ENCODE measurements at regions not wholly inside any gene's neighbourhood (a gene's known extent, or its start where the extent isn't known, plus 50 kb on each side); places are given as distances from the start of the nearest gene placed in this dataset.

DNA sequence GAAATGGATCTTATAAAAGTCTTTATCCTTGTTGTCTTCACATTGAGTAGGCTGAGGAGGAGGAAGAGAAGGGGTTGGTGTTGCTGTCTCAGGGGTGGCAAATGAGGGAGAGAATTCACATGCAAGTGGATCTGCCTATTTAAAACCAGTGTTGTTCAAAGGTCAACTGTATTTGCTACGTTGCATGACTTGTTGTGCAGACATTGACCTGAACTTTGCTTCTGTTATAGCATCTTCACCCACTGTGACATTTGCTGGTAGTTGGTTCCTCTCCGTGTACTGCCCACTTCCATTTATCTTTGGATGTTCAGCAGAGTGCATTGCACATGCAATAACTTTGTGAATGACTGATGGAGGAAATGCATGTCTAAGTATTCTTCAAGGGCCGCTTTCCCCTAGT is 228.6 kb upstream of the DPP10 start:
- Histone ChIP-seq H3K27me3 (ENCODE audit: control insufficient read depth, insufficient read depth) (no peaks in the 10 kb centered on the region), H3K4me1 (ENCODE audit: control insufficient read depth, insufficient read depth, low read length) (no peaks in the 10 kb centered on the region), H3K4me3 (ENCODE audit: low read length) (no peak overlapping the region), H3K9me3 (ENCODE audit: control insufficient read depth, low read length) (no peaks in the 10 kb centered on the region), H3K27ac (ENCODE audit: low read length) (no peak overlapping the region)
- WGBS: 78% methylated on average over 3 of the region's 3 CpGs
- intact Hi-C loops (cut with DNase I): no loop called here
- DNase-seq (no peak), ATAC-seq (no peak)

GRCh38 chr2:114218383-114218782 is 224.1 kb upstream of the DPP10 start:
- no peak for ATAC-seq
- intact Hi-C loops (cut with DNase I): no loop called here
- WGBS: 43% methylated on average over 2 of the region's 2 CpGs
- Histone ChIP-seq H3K4me3 (ENCODE audit: low read length) (no peak overlapping the region), H3K27ac (ENCODE audit: low read length) (no peak overlapping the region), H3K9me3 (ENCODE audit: control insufficient read depth, low read length) (no peaks in the 10 kb centered on the region), H3K27me3 (ENCODE audit: control insufficient read depth, insufficient read depth) (no peaks in the 10 kb centered on the region), H3K4me1 (ENCODE audit: control insufficient read depth, insufficient read depth, low read length) (no peaks in the 10 kb centered on the region)
- no peak for DNase-seq

DNA sequence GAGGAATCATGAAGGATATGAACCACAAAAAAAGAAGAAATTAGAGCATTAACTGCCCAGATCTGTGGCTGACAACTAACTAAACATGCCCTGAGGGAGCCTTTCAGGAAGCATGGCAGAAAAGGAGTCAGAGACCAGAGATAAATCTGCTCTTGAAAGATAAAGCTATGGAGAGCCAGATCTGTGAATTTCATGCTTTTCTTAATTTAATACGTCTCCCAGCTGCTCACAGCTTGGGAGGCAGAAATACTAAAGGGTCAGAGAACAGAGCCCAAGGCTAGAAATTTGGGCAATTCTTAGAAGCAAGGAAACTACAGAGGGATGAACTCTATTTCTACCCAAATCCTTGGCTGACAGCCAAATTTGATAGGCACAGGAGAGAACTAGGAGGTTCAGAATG is 223.0 kb upstream of the DPP10 start:
- no peak for DNase-seq
- no peak overlapping the region for H3K4me3 ChIP-seq (ENCODE audit: low read length)
- no peaks in the 10 kb centered on the region for H3K4me1 ChIP-seq (ENCODE audit: control insufficient read depth, insufficient read depth, low read length)
- no peaks in the 10 kb centered on the region for H3K27me3 ChIP-seq (ENCODE audit: control insufficient read depth, insufficient read depth)
- intact Hi-C loops (cut with DNase I): no loop called here
- peak in 1 of 2 donors; percentile 36 for ATAC-seq
- H3K27ac ChIP-seq (ENCODE audit: low read length): no peak overlapping the region
- no peaks in the 10 kb centered on the region for H3K9me3 ChIP-seq (ENCODE audit: control insufficient read depth, low read length)
- WGBS: 19% methylated on average over 1 of the region's 1 CpG

GRCh38 chr2:114222344-114222743 is 220.1 kb upstream of the DPP10 start:
- 2% methylated on average over 1 of the region's 1 CpG for WGBS
- Histone ChIP-seq H3K4me3 (ENCODE audit: low read length) (no peak overlapping the region), H3K27ac (ENCODE audit: low read length) (no peak overlapping the region), H3K4me1 (ENCODE audit: control insufficient read depth, insufficient read depth, low read length) (no peaks in the 10 kb centered on the region), H3K27me3 (ENCODE audit: control insufficient read depth, insufficient read depth) (no peaks in the 10 kb centered on the region), H3K9me3 (ENCODE audit: control insufficient read depth, low read length) (no peaks in the 10 kb centered on the region)
- no peak for DNase-seq
- ATAC-seq: no peak
- intact Hi-C loops (cut with DNase I): no loop called here

GRCh38 chr2:114231921-114232320 is 210.5 kb upstream of the DPP10 start:
- H3K4me1 ChIP-seq (ENCODE audit: control insufficient read depth, insufficient read depth, low read length): no peaks in the 10 kb centered on the region
- H3K27ac ChIP-seq (ENCODE audit: low read length): no peak overlapping the region
- H3K9me3 ChIP-seq (ENCODE audit: control insufficient read depth, low read length): peaks cover 3% of the 10 kb centered on the region
- no peak overlapping the region for H3K4me3 ChIP-seq (ENCODE audit: low read length)
- ATAC-seq: no peak
- no peak for DNase-seq
- no peaks in the 10 kb centered on the region for H3K27me3 ChIP-seq (ENCODE audit: control insufficient read depth, insufficient read depth)
- intact Hi-C loops (cut with DNase I): no loop called here

DNA sequence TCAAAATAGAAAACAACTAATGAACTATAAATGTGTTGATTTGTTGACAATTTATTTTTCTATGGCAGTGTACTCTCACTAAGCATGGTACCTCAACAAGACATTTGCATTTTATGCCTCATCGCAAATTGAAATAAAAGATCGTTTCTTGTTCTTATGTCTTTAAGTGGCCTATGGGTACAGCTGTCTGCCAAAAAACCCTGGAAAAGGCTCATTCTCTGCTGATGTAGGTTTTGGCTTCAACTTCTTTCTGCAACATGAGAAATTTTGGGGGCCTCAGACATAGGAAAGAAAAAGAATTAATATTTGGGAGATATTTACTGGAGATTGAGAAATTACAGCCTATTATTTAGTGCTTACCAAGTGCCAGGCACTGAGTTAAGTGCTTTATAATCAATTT is 205.1 kb upstream of the DPP10 start:
- H3K9me3 ChIP-seq (ENCODE audit: control insufficient read depth, low read length): peaks cover 3% of the 10 kb centered on the region
- H3K4me3 ChIP-seq (ENCODE audit: low read length): no peak overlapping the region
- ATAC-seq (no peak), DNase-seq (no peak)
- H3K27ac ChIP-seq (ENCODE audit: low read length): no peak overlapping the region
- H3K4me1 ChIP-seq (ENCODE audit: control insufficient read depth, insufficient read depth, low read length): no peaks in the 10 kb centered on the region
- no peaks in the 10 kb centered on the region for H3K27me3 ChIP-seq (ENCODE audit: control insufficient read depth, insufficient read depth)
- intact Hi-C loops (cut with DNase I): no loop called here
- 83% methylated on average over 2 of the region's 2 CpGs for WGBS

DNA sequence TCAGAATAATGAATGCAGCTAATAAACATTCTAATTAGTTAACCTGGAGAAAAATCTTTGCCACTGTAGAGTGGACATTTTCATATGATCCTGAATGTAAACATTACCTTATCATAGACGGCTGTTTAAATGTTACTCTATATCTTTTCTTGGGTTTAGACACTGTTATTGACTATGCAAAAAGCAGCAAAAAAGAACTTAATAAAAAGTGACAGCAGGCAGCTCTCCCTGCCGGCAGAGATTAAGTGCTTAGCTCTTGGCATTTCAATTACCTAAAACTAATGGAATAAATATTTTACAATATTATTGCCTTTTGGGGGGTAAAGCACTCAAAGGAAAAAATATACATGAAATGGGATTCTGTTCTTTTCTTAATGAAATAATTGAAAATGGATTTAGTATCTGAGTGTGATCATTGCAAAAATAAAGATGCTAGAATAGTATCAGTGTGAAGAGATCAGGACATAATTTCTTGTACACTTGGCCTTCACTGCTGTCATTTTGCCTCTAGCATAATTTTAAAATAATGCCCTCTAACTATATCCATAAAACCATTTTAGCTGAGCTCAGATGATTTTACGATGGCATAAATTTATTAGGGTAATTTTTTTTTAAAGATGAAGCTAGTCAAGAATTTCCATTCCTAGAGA is 203.4 kb upstream of the DPP10 start:
- no peak overlapping the region for H3K4me3 ChIP-seq (ENCODE audit: low read length)
- ATAC-seq: no peak
- H3K9me3 ChIP-seq (ENCODE audit: control insufficient read depth, low read length): peaks cover 3% of the 10 kb centered on the region
- 67% methylated on average over 3 of the region's 3 CpGs for WGBS
- no peak for DNase-seq
- H3K4me1 ChIP-seq (ENCODE audit: control insufficient read depth, insufficient read depth, low read length): no peaks in the 10 kb centered on the region
- H3K27me3 ChIP-seq (ENCODE audit: control insufficient read depth, insufficient read depth): no peaks in the 10 kb centered on the region
- H3K27ac ChIP-seq (ENCODE audit: low read length): no peak overlapping the region
- intact Hi-C loops (cut with DNase I): no loop called here

DNA sequence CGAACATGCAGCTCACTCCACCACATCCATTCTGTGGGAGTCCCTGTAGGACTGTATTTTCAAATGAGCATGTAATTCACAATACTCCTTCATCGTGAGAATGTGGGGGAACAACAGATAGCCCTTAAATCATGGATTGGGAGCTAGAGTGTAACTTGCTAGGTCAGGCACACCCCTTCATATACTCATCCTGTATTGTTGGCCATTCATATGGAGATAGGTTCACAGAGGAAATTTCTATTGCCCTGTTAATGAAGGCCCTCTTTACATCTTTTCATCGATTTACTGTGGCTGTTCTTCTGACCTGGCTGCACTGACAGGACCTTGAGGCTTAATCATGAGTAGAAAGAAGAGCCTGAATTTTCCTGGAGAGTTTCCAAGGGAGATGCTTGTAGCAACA is 193.8 kb upstream of the DPP10 start:
- Histone ChIP-seq H3K9me3 (ENCODE audit: control insufficient read depth, low read length) (no peaks in the 10 kb centered on the region), H3K27me3 (ENCODE audit: control insufficient read depth, insufficient read depth) (no peaks in the 10 kb centered on the region), H3K27ac (ENCODE audit: low read length) (no peak overlapping the region), H3K4me3 (ENCODE audit: low read length) (no peak overlapping the region), H3K4me1 (ENCODE audit: control insufficient read depth, insufficient read depth, low read length) (no peaks in the 10 kb centered on the region)
- no peak for ATAC-seq
- no peak for DNase-seq
- WGBS: 62% methylated on average over 3 of the region's 3 CpGs
- intact Hi-C loops (cut with DNase I): no loop called here

- 84% methylated on average over 1 of the region's 1 CpG for WGBS
- Histone ChIP-seq H3K4me3 (ENCODE audit: low read length) (no peak overlapping the region), H3K27ac (ENCODE audit: low read length) (no peak overlapping the region), H3K27me3 (ENCODE audit: control insufficient read depth, insufficient read depth) (no peaks in the 10 kb centered on the region), H3K9me3 (ENCODE audit: control insufficient read depth, low read length) (no peaks in the 10 kb centered on the region), H3K4me1 (ENCODE audit: control insufficient read depth, insufficient read depth, low read length) (no peaks in the 10 kb centered on the region)
- no peak for DNase-seq
- no peak for ATAC-seq
- intact Hi-C loops (cut with DNase I): no loop called here
Observed at GRCh38 chr2:114252713-114253112, 189.7 kb upstream of the DPP10 start.

GRCh38 chr2:114254875-114255274 is 187.6 kb upstream of the DPP10 start:
- DNase-seq: no peak
- WGBS: 84% methylated on average over 2 of the region's 2 CpGs
- no peaks in the 10 kb centered on the region for H3K4me1 ChIP-seq (ENCODE audit: control insufficient read depth, insufficient read depth, low read length)
- intact Hi-C loops (cut with DNase I): no loop called here
- no peaks in the 10 kb centered on the region for H3K27me3 ChIP-seq (ENCODE audit: control insufficient read depth, insufficient read depth)
- H3K27ac ChIP-seq (ENCODE audit: low read length): no peak overlapping the region
- no peak overlapping the region for H3K4me3 ChIP-seq (ENCODE audit: low read length)
- H3K9me3 ChIP-seq (ENCODE audit: control insufficient read depth, low read length): no peaks in the 10 kb centered on the region
- no peak for ATAC-seq

DNA sequence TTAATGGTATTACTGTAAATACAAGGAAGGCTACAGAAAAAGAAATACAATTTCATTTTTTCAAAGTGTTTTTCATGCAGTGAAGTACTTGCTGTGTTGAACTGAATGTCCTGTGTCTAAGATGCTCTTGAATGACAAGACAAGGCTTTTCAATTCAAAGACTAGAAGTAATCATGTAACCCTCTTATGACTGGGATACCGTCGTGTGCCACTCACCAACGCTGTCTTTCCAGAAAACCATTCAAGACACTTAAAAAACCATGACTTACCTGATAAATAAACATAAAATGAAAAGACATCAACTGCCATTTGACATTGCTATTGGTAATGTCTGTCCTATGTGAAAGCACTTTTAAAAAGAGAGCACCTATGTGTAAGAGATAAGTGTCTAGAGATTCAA is 183.1 kb upstream of the DPP10 start:
- WGBS: 93% methylated on average over 3 of the region's 3 CpGs
- ATAC-seq (no peak), DNase-seq (no peak)
- no peaks in the 10 kb centered on the region for H3K9me3 ChIP-seq (ENCODE audit: control insufficient read depth, low read length)
- H3K27ac ChIP-seq (ENCODE audit: low read length): no peak overlapping the region
- intact Hi-C loops (cut with DNase I): no loop called here
- no peaks in the 10 kb centered on the region for H3K4me1 ChIP-seq (ENCODE audit: control insufficient read depth, insufficient read depth, low read length)
- H3K27me3 ChIP-seq (ENCODE audit: control insufficient read depth, insufficient read depth): no peaks in the 10 kb centered on the region
- H3K4me3 ChIP-seq (ENCODE audit: low read length): no peak overlapping the region

GRCh38 chr2:114261366-114261765 is 181.1 kb upstream of the DPP10 start:
- ATAC-seq: no peak

More at GRCh38 chr2:114261366-114261765, 181.1 kb upstream of the DPP10 start:
- no peaks in the 10 kb centered on the region for H3K27me3 ChIP-seq (ENCODE audit: control insufficient read depth, insufficient read depth)
- no peak overlapping the region for H3K27ac ChIP-seq (ENCODE audit: low read length)
- intact Hi-C loops (cut with DNase I): no loop called here
- H3K4me3 ChIP-seq (ENCODE audit: low read length): no peak overlapping the region
- H3K4me1 ChIP-seq (ENCODE audit: control insufficient read depth, insufficient read depth, low read length): no peaks in the 10 kb centered on the region
- DNase-seq: no peak
- no peaks in the 10 kb centered on the region for H3K9me3 ChIP-seq (ENCODE audit: control insufficient read depth, low read length)

Data from right cardiac atrium (tissue), 5 donors.